ACC112 (cell line): ENCODE measurements at regions not wholly inside any gene's neighbourhood (a gene's known extent, or its start where the extent isn't known, plus 50 kb on each side); places are given as distances from the start of the nearest gene placed in this dataset.
"Not testable (repeated sequence)": the region's sequence is repeated elsewhere in the genome, so short reads cannot be mapped to it uniquely, and the experiment has no call there.

Experiments used
- H2AFZ ChIP-seq: fragments of 200-600 bp; sonication (generic); one replicate; pipeline ENCODE4 v1.6.0; 2017; ENCODE audit warnings: antibody characterized with exemption, low read length; ENCODE audit not compliant: unreplicated experiment
- H3K27ac ChIP-seq: fragments of 200-600 bp; sonication (generic); 2 replicates; pipeline ENCODE4 v1.5.1; 2014; ENCODE audit warnings: low read depth, mild to moderate bottlenecking, antibody characterized with exemption, low read length, moderate library complexity
- H3K27me3 ChIP-seq: fragments of 200-600 bp; sonication (generic); 2 replicates; pipeline ENCODE4 v1.6.1; 2014; ENCODE audit warnings: mild to moderate bottlenecking, antibody characterized with exemption, low read length, moderate library complexity, mixed read lengths; ENCODE audit not compliant: insufficient read depth
- H3K36me3 ChIP-seq: fragments of 200-600 bp; sonication (generic); 2 replicates; pipeline ENCODE4 v1.6.1; 2016; ENCODE audit warnings: mild to moderate bottlenecking, antibody characterized with exemption, low read length, moderate library complexity, mixed read lengths; ENCODE audit not compliant: insufficient read depth
- H3K4me1 ChIP-seq: fragments of 200-600 bp; sonication (generic); one replicate; pipeline ENCODE4 v1.6.1; 2016; ENCODE audit warnings: low read length, mixed read lengths; ENCODE audit not compliant: insufficient read depth, unreplicated experiment, control insufficient read depth
- H3K4me3 ChIP-seq: fragments of 200-600 bp; sonication (generic); 2 replicates; pipeline ENCODE4 v1.5.1; 2014; ENCODE audit warnings: mild to moderate bottlenecking, low read depth, low read length
- H3K79me2 ChIP-seq: fragments of 200-600 bp; sonication (generic); one replicate; pipeline ENCODE4 v1.6.0; 2016; ENCODE audit warnings: low read length; ENCODE audit not compliant: control insufficient read depth, unreplicated experiment, insufficient read depth

DNA sequence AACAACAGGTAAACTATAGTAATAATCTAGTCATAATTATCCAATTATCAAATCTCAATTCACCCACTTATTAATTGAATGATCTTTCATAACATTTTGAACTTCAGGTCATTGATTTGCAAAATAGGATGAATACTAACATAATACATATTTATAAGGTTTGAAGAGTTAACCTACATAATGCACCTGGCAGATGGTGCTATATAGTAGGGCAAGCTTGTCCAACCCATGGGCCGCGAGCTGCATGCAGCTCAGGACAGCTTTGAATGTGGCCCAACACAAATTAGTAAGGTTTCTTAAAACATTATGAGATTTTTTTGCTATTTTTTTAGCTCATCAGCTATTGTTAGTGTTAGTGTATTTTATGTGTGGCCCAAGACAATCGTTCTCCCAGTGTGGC is 815.8 kb upstream of the ID2 start:
- H3K27ac ChIP-seq, result no peak overlapping the region

DNA sequence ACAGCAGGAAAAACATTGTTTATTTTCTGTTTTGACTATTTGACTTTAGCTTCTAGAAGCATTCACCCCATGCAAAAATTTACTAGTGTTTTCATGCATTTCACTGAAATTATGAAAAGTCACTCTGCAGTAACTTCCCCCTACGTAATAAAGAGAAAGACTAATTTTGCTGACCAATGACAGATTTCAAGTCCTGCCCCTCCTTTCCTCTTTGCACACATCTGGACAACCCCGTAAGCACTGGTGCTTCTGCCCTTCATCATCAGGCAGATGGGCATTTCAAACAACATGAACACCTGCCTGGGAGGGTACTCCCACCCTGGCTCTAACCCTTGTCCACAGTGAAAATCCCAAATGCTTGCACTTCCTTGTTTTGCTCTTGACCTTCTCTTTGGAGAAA is 815.0 kb upstream of the ID2 start:
- Histone ChIP-seq H2AFZ (no peak overlapping the region), H3K4me1 (no peaks in the 10 kb centered on the region), H3K4me3 (no peak overlapping the region), H3K27me3 (no peaks in the 10 kb centered on the region), H3K36me3 (no peaks in the 10 kb centered on the region), H3K27ac (no peak overlapping the region), H3K79me2 (no peaks in the 10 kb centered on the region)

More for the DNA sequence above, 815.8 kb upstream of the ID2 start:
- Histone ChIP-seq H2AFZ (no peak overlapping the region), H3K27me3 (no peaks in the 10 kb centered on the region), H3K36me3 (no peaks in the 10 kb centered on the region), H3K4me3 (no peak overlapping the region), H3K79me2 (no peaks in the 10 kb centered on the region), H3K4me1 (no peaks in the 10 kb centered on the region)

DNA sequence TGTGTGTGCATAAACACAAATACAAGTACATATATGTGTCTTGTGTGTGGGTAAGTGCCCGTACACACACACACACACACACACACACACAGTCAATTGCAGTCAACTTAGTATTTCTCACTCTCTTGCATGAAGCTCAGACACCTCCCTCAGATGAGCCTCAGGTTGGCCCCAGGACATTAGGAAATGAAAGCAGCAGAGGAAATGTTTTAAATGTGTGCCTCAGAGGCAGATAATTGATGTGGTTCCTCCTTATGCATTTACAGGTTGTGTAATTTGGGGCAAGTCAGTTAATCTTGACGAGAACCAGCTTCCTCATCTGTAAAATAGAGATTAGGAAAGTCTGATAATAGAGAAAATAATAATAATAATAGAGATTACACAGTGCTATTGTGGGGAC is 814.0 kb upstream of the ID2 start:
- H3K27me3 ChIP-seq, result no peaks in the 10 kb centered on the region
- H3K36me3 ChIP-seq, result no peaks in the 10 kb centered on the region
- no peak overlapping the region for H3K4me3 ChIP-seq
- H3K4me1 ChIP-seq, result no peaks in the 10 kb centered on the region
- no peaks in the 10 kb centered on the region for H3K79me2 ChIP-seq
- no peak overlapping the region for H3K27ac ChIP-seq
- no peak overlapping the region for H2AFZ ChIP-seq

DNA sequence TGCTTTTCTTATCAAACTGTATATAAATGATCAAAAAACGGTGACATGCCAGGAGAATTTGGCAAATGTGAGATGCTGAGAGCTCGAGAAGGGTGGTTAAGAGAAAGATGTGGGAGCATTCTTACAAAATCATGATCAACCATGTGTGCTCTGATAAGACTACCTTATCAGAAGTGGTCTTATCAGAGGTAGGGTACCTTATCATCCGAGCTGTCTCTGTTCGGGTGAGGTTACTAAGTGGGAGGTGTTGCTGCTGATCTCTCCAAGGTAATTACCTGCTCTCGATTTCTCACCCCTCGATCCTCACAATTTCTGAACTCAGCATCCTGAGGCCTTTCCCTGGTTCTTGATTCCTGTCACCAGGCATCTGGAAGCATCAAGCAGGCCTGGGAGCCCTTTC is 813.0 kb upstream of the ID2 start:
- H2AFZ ChIP-seq, result no peak overlapping the region
- no peaks in the 10 kb centered on the region for H3K27me3 ChIP-seq
- no peaks in the 10 kb centered on the region for H3K36me3 ChIP-seq
- H3K4me3 ChIP-seq, result no peak overlapping the region
- no peaks in the 10 kb centered on the region for H3K4me1 ChIP-seq
- no peak overlapping the region for H3K27ac ChIP-seq
- H3K79me2 ChIP-seq, result no peaks in the 10 kb centered on the region

DNA sequence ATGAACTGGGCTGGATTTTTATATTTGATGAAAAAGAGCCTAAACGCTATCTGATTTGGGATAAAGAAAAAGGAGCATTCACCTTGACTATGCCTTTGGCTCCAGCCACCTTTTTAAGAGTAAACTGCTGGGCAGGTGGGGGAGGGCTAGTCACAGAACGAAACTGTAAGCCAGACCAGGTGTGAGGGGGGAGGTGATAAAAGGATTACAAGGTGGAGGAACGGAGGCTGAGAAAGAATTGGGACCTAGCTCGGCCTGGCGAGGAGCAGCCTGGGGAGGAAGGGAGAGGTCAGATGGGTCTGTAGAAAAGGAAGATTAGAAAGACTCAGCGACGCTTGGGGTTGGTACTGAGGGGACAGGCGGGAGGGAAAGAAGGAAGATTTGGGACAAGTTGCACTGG is 805.4 kb upstream of the ID2 start:
- H3K4me3 ChIP-seq, H2AFZ ChIP-seq, H3K27me3 ChIP-seq, H3K4me1 ChIP-seq, H3K79me2 ChIP-seq, H3K36me3 ChIP-seq, H3K27ac ChIP-seq: not testable (repeated sequence)

DNA sequence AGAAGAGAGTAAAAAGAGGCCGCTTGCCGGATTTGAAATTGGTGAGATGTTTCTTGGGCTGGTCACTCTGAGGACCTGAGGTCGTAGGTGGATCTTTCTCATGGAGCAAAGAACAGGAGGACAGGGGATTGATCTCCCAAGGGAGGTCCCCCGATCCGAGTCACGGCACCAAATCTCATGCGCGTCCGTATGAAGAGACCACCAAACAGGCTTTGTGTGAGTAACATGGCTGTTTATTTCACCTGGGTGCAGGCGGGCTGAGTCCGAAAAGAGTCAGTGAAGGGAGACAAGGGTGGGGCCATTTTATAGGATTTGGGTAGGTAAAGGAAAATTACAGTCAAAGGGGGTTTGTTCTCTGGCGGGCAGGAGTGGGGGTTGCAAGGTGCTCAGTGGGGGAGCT is 803.6 kb upstream of the ID2 start:
- not testable (repeated sequence) for H3K36me3 ChIP-seq, H3K27ac ChIP-seq, H2AFZ ChIP-seq

DNA sequence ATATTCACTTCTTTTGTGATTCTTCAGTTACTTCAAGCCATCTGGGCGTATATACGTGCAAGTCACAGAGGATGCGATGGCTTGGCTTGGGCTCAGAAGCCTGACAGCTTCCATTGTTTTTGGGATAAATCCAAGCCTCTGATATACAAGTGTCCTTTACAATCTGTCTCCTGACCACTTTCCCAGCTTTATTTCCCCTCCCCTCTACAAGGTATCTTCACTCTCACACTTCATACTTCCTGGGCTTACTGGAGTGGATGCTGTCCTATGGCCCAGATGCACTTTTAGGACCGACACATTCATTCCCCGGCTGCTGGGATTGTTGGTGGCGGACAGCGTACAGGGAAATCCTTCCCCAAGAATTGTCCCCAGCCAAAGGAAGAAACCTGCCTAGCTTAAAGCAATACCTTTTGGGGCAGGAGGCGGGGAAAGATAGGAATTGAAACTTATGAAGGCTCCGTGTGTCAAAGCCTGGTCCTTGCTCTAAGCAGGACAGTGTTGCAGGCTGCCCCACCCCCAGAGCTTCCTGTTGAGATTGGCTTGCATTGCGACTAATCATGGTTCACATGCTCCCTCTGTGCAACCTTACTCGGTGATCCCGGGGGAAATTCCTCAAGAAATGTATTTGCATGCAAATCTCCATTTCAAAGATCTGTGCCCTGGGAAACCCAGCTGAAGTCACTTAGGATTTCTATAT is 802.9 kb upstream of the ID2 start:
- no peak overlapping the region for H2AFZ ChIP-seq
- no peaks in the 10 kb centered on the region for H3K79me2 ChIP-seq
- H3K27ac ChIP-seq, result no peak overlapping the region
- peaks cover 6% of the 10 kb centered on the region for H3K4me1 ChIP-seq
- H3K27me3 ChIP-seq, result no peaks in the 10 kb centered on the region
- H3K4me3 ChIP-seq, result no peak overlapping the region
- H3K36me3 ChIP-seq, result no peaks in the 10 kb centered on the region

More for the DNA sequence above, 803.6 kb upstream of the ID2 start:
- not testable (repeated sequence) for H3K4me3 ChIP-seq, H3K4me1 ChIP-seq, H3K79me2 ChIP-seq, H3K27me3 ChIP-seq

DNA sequence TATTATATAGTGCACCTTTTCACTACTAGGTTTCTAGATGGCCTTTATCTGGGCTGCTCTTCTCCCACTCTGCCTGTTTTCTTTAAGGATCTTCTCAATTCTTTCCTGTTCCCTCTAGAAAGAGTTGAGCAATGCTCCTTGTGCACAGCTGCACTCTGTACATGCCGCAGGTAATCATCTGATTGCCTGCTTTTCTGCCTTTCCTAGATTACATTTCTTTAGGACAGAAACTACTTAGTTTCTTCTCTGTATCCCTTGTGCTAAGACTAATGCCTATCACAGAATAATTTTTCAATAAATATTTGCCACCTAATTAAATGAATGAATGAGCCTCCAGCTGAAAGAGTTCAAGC is 802.4 kb upstream of the ID2 start:
- Histone ChIP-seq H3K36me3 (no peaks in the 10 kb centered on the region), H3K27ac (no peak overlapping the region), H3K27me3 (no peaks in the 10 kb centered on the region), H2AFZ (no peak overlapping the region), H3K4me3 (no peak overlapping the region), H3K79me2 (no peaks in the 10 kb centered on the region), H3K4me1 (peaks cover 6% of the 10 kb centered on the region)

DNA sequence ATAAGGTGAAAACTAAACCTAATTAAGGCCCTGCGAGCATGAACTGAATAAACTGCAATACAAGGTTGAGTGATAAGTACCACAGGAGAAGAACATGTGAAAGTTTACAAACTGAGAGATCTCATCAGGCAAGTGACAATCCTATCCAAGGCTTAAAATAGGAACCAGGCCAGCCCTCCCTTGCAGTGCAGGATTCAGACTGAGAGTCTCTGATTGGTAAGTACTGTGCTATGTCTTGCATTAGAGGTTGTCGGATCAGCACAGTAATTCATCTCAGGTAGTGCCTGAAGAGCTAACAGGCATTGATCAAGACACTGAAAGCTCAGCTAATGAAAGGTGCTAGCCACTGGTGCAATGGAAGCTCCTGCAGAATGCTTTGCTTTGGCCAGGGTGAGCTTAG is 801.7 kb upstream of the ID2 start:
- peaks cover 6% of the 10 kb centered on the region for H3K4me1 ChIP-seq
- no peak overlapping the region for H3K27ac ChIP-seq
- no peaks in the 10 kb centered on the region for H3K79me2 ChIP-seq

DNA sequence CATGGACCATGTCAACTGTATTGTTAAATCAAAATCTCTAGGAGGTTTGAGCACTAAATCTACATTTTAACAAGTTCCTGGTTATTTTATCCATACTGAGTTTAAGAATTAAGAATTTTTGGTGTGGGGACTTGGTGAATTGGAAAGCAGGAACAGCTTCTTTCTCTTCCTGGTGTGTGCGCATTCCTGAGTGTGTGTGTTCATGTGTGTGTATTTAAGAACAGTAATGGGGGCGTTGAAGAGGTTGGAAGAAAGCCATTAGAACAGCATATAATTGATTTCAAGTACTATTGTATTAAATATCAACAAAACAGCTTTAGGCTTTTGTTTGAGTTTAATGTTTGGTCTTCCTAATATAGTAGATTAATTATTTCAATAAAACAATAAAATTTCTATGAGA is 801.3 kb upstream of the ID2 start:
- H3K4me1 ChIP-seq, result peaks cover 6% of the 10 kb centered on the region
- no peaks in the 10 kb centered on the region for H3K27me3 ChIP-seq
- no peaks in the 10 kb centered on the region for H3K36me3 ChIP-seq
- H3K27ac ChIP-seq, result no peak overlapping the region
- H3K79me2 ChIP-seq, result no peaks in the 10 kb centered on the region
- H3K4me3 ChIP-seq, result no peak overlapping the region
- no peak overlapping the region for H2AFZ ChIP-seq

More for the DNA sequence above, 801.7 kb upstream of the ID2 start:
- H3K36me3 ChIP-seq, result no peaks in the 10 kb centered on the region
- no peaks in the 10 kb centered on the region for H3K27me3 ChIP-seq
- H3K4me3 ChIP-seq, result no peak overlapping the region
- no peak overlapping the region for H2AFZ ChIP-seq

DNA sequence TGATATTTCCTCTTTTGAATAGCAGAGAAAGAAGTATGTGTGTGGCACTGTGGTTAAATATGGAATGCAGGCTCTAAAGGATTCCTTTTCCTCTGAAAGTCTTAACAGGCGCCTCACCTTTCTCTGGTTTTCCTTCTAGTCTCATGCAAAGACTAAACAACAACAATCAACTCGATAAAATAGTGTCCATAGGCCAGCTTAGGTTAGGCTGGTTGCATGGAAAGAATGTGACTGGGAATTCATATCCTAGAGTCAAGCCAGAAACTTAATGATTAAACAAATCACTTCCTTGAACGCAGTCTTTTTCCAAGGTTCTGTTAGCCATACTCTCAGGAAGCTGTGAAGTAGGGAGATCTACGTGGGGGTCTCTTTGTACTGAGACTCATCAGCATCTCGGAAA is 800.8 kb upstream of the ID2 start:
- H3K79me2 ChIP-seq, result no peaks in the 10 kb centered on the region
- H3K4me3 ChIP-seq, result no peak overlapping the region
- H3K27ac ChIP-seq, result no peak overlapping the region
- H3K36me3 ChIP-seq, result no peaks in the 10 kb centered on the region
- H3K27me3 ChIP-seq, result no peaks in the 10 kb centered on the region
- no peak overlapping the region for H2AFZ ChIP-seq
- H3K4me1 ChIP-seq, result peaks cover 6% of the 10 kb centered on the region
